ENCODE measurements at regions not wholly inside any gene's neighbourhood (a gene's known extent, or its start where the extent isn't known, plus 50 kb on each side); places are given as distances from the start of the nearest gene placed in this dataset.

DNA sequence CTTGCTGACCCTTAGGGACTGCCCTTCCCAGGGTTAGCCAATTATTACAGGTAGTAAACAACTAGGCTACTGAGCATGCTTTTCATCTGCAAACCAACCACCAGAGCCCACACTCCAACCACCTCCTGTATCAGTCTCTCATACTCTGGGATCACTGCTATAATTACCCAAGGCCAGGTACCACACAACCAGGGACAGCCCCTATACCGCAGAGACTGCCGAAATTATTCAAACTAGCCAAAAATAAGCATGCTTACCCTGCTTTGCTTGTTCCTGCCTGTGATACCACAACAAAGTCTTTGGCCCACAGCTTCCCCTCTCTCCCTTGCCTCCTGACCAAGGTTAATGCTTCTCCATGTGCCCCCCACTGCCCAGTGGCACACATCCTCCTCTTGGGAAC lies 197.6 kb upstream of the SRRM4 start:
- TF ChIP-seq, protein P1, sequence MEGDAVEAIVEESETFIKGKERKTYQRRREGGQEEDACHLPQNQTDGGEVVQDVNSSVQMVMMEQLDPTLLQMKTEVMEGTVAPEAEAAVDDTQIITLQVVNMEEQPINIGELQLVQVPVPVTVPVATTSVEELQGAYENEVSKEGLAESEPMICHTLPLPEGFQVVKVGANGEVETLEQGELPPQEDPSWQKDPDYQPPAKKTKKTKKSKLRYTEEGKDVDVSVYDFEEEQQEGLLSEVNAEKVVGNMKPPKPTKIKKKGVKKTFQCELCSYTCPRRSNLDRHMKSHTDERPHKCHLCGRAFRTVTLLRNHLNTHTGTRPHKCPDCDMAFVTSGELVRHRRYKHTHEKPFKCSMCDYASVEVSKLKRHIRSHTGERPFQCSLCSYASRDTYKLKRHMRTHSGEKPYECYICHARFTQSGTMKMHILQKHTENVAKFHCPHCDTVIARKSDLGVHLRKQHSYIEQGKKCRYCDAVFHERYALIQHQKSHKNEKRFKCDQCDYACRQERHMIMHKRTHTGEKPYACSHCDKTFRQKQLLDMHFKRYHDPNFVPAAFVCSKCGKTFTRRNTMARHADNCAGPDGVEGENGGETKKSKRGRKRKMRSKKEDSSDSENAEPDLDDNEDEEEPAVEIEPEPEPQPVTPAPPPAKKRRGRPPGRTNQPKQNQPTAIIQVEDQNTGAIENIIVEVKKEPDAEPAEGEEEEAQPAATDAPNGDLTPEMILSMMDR (IDR thresholded peaks at IDR 0.05 in 8 of 11, conservative IDR thresholded peaks at IDR 0.05 in 3 of 11) = no peak
- no peak for TF ChIP-seq POLR2AphosphoS5 (IDR thresholded peaks at IDR 0.05)
- no peak for TF ChIP-seq POLR2A (IDR thresholded peaks at IDR 0.05)

Data from spleen (tissue), 7 donors.